ENCODE measurements at regions not wholly inside any gene's neighbourhood (a gene's known extent, or its start where the extent isn't known, plus 50 kb on each side); places are given as distances from the start of the nearest gene placed in this dataset.

DNA sequence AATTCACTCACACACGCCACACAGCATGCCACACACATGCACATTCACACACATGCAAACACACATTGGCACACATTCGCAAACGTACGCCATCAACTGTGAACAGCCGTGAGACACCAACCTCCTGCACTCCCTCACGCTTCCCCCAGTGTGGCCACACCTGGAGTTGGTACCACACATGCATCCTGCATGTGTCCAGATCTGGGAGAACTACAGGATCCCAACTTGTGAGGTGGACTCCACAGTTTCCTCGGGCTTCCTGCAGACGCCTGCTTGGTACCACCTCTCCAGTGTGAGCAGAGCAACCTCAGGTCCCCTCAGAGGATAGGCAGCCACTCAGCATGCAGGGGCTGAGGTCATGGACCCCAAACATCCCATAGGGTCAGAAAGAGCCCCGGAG, 239.0 kb downstream of the EIPR1 start:
- no peak overlapping the region for H3K4me3 ChIP-seq (ENCODE audit: low read depth, low read length)

DNA sequence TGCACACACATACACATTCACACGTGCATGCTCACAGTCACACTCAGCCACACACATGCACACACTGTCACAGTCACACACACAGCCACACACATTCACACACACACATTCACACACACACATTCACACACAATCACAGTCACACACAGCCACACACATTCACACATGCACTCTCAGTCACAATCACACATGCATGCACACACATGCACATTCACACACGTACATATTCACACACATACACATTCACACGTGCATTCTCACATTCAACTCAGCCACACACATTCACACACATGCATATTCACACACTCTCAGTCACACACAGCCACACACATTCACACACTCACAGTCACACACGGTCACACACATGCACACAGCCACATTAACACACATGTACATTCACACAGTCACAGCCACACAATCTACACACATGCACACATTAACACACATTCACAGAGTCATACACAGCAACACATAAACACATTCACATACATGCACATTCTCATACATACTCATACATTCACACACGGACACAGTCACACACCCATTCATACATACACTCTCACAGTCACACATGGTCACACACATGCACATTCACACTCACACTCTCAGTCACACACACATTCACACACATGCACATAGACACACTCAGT, 239.8 kb downstream of the EIPR1 start:
- no peak overlapping the region for H3K4me3 ChIP-seq (ENCODE audit: low read depth, low read length)

DNA sequence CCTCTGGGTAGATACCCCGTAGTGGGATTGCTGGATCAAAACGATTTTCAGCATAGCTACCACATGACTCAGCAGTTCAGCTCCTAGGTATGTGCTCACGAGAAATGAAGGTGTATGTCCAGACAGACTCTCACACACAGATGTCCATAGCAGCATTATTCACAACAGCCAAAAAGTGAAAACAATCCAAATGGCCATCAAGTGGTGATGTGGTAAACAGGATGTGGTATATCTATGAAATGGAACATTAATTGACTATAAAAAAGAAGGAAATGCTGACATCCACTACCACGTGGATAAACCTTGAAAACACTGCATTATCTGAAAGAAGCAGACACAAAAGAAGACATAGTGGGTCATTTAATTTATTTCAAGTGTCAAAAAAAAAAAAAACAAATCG, 241.9 kb downstream of the EIPR1 start:
- no peak overlapping the region for H3K4me3 ChIP-seq (ENCODE audit: low read depth, low read length)

DNA sequence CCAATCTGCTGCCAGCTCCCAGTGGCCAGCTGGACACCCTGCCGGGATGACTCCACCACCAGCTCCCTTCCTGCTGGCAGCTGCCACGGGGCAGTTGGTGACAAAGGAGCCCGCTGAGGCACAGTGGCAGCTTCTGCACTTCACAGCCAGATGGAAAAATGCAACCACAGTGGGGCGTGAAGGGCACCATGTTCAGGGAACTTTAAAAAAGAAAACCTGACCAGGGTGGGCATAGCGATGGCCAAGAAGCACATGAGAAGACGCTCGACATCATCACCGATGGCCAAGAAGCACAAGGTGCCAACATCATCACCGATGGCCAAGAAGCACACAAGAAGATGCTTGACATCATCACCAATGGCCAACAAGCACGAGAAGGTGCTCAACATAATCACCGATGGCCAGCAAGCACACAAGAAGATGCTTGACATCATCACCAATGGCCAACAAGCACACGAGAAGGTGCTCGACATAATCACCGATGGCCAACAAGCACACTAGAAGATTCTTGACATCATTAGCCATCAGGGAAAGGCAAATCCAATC, 243.5 kb downstream of the EIPR1 start:
- no peak overlapping the region for H3K4me3 ChIP-seq (ENCODE audit: low read depth, low read length)

DNA sequence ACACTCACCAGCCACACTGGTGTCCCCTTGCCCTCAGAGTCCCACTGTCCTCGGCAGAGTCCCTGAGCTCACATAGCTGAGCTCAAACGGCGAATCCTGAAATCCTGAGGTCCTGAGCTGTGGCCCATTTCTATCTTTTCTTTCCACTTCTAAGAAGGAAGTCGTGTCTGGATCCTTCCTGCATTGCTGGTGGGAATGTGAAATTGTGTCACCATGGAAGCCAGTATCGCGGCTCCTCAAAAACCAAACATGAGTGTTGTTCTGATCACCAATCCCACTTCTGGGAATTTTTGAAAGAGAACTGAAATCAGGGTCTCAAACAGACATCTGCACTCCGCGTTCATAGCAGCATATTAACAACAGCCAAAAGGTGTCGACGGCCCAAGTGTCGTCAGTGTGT, 244.7 kb downstream of the EIPR1 start:
- H3K4me3 ChIP-seq (ENCODE audit: low read depth, low read length) = no peak overlapping the region

DNA sequence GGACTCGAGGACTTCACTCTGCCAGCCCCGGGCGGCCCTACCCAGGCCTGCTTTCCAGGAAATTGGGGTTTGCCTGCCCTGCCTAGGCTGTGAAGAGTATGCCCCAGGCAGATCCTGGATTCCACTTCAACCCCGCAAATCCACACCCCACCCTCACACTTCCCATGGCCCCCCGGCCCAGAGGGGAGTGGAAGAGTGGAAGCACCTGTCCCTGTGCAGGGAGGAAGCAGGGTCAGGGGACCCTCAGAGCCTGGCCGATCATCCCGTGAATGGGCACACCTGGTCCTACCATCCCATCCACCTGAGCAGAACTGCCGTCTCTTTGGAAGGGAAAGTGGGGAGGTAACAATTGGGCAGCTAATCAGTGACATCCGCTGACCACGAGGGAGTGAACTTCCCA, 245.2 kb downstream of the EIPR1 start:
- no peak overlapping the region for H3K4me3 ChIP-seq (ENCODE audit: low read depth, low read length)

DNA sequence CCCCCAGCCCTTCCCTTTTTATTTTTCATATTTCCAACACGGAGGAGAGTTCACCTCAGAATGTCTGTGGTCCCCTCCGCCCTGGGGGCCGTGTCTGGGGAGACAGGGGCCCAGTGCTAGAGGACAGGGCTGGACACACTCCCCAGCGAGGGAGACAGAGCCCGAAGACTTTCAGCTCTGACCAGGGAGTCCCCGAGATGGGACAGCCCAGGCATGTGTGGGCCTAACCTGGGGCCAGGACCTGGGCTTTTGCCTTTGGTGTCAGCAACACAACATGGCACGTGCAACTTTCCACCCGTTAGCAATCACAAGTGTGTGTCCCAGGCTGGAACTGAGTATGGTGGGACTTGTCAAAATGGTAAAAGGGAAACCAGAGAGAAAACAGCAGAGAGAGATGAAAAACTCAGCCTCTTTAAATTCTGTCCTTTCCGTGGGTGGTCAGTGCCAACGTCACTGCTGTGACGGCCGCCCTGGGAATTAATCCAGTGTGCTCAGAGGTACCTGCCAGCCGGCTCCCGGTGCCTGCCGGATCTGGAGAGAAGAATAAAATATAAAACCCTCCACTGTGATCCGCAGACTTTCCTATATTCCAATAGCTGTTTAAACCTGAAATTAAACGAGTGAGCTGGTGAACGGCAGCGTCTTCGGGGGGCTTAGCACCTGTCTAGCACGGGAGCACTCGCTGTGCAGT, 245.8 kb downstream of the EIPR1 start:
- H3K4me3 ChIP-seq (ENCODE audit: low read depth, low read length) = no peak overlapping the region

DNA sequence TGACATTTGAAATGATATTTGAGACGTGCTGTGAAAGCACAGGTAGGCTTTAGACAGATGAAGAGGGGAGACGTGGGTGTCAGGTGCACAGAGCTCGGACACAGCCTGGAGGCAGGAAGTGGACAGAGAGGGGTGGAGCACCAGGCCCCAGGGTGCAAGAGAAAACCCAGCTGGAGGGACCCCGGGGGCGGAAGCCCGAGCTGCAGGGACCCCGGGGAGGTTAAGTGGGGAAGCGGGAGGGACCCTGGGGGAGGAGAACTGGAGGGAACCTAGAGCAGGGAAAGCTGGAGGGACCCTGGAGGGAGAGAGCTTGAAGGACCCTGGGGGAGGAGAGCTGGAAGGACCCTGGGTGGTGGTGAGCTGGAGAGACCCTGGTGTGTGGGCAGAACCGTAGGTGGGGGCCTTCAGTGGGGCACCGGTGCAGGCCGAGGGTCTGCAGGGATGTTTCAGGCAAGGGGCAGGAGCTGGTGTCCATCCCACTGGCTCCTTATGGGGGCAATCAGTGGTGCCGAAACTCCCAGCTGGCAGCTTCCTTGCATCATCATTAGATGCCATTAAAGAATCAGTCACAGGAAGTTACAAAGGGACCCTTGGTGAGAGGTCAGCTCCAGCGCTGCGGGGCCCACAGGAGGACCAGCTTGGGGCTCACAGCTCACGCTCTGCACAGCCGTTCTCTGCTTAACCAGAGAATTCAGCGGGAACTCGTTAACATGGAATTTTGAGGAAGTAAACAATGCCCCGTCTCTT, 246.6 kb downstream of the EIPR1 start:
- no peak overlapping the region for H3K4me3 ChIP-seq (ENCODE audit: low read depth, low read length)

DNA sequence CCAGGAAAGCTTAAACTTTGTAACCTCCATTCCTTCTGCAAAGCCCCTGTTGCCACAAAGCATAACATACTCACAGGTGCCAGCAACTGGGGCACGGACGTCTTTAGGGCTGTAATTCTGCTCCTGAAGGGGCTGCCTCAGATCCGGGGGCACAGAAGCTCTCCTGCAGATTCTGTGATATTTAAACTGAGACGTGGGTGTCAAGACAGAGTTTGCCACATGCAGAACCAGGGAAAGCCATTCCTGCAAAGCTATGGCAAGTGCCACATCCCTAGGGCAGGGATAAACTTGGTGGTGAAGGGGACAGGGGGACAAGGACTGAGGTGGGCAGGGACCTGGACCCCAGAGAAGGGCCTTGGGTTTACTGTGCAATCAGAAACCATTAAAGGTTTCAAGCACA, 247.2 kb downstream of the EIPR1 start:
- no peak overlapping the region for H3K4me3 ChIP-seq (ENCODE audit: low read depth, low read length)

DNA sequence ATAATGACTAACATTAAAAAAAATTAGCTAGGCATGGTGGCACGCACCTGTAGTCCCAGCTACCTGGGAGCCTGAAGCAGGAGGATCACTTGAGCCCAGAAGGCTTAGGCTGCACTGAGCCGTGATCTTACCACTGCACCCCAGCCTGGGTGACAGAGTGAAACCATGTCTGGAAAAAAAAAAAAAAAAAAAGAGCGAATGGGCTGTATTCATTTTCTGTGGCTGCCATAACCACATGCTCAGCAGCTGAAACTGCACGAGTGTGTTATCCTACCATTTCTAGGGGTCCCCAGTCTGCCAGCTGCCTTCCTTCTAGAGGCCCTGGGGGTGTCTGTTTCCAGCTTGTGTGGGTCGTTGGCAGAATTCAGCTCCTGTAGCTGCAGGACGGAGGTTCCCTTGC, 247.8 kb downstream of the EIPR1 start:
- no peak overlapping the region for H3K4me3 ChIP-seq (ENCODE audit: low read depth, low read length)

DNA sequence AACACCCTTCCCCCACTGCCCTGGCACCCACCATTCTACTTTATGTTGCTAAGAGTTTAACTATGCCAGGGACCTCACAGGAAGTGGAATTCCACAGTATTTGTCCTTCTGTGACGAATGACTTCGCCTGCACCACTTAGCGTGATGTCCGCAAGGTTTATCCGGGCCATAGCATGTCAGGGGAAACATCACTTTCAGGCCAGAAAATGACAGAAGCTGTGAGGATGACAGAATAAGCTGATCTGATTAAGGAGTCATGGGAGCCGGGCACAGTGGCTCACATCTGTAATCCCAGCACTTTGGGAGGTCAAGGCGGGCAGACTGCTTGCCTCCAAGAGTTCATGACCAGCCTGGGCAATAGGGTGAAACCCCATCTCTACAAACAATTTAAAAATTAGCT, 248.8 kb downstream of the EIPR1 start:
- no peak overlapping the region for H3K4me3 ChIP-seq (ENCODE audit: low read depth, low read length)

DNA sequence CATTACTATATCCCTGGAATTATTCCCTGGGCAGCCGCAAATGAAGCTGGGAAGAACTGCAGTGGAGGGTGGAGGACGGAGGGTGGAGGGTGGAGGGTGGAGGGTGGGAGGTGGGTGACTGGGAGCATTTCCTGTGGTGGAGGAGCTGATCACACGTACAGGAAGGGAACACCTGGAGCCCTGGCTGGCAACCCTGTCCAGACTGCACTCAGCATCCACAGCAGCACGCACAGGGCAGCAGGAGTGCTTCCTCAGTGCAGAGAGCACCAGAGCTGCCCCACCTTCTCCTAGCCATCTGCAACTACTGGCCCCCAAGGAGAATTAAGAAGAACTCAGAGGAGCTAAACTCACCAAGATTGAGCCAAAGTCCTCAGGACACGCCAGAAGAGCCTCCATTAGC, 249.9 kb downstream of the EIPR1 start:
- no peak overlapping the region for H3K4me3 ChIP-seq (ENCODE audit: low read depth, low read length)

DNA sequence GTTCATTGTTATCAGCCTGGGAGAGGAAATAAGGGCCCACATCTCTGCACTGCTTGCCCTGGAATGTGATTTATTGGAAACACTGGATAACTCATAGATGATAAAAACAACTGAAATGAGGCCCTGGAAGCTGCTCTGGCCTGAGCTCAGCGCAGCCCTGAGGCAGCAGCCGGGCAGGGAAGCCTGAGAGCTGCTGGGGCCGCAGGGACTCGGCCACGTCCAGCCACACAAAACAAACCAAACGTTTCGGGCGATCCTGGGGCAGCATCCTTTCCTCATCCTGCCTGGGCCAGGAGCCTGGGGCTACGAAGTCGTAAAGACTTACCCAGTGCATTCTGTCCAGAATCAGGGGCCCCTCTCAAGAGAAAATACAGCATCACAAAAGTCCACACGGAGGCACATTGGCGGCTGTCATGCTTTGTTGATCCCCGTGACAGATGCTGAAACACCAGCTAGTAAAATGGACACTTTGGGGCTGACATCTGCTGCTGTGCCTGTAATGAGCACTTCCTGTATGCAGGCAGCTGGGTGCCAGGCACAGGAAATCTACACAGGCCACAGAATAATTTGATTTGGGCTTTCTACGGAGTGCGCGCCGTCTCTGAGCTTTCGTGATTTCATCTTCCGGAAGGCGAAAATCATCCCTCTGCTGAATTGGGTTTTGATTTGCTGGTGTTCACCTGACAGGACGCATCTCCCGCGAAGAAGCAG, 250.6 kb downstream of the EIPR1 start:
- no peak overlapping the region for H3K4me3 ChIP-seq (ENCODE audit: low read depth, low read length)

DNA sequence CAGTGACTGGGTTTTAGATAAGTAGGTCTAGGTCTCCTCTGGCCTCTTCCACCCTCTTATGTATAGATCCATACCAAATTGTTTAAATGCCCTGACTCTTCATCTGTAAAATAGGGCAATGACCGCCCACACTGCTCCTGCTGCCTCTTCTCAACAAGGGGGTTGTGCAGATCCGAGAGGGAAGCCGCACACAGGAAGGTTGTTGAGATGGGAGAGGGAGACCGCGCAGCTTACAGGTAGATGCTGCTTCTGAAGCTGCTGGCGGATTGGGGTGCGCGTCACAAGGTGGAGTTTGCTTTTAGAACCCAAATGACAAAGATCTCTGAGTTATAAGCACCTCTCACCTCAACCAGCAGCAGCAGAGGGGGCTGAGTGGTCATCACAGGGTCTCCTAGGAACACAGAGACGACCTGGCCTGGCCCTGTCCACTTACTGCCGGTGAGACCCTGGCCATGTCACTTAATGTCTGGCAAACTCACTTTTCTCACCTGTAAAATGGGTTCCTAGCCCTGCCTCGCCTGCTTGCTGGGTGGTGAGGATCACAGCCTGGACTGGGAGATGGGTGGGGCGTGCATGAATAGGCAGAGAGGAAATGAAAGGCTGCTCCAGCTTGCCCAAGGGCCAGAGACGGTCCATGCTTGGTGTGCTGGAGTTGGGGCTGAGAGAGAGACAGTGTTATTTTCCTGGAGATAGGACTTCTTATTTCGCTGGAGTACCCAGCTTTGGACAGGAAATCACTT, 251.3 kb downstream of the EIPR1 start:
- H3K4me3 ChIP-seq (ENCODE audit: low read depth, low read length) = no peak overlapping the region

DNA sequence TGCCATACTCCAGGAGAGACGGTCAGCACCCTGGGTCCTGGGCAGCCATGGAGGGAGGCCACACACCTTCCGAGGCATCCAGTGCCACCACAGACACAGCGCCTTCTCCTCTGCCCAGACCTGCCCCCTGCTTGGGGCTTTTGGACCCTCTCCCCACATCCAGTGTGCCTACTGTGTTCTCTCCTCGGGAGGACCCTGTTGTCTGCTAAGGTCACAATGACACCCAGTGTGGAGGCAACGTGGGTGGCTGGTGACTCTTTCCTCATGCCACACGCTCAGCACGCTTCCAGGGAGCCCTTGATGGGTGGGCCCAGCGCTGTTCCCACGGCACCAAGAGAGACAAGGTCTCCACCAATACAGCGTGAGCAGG, 251.9 kb downstream of the EIPR1 start:
- no peak overlapping the region for H3K4me3 ChIP-seq (ENCODE audit: low read depth, low read length)

DNA sequence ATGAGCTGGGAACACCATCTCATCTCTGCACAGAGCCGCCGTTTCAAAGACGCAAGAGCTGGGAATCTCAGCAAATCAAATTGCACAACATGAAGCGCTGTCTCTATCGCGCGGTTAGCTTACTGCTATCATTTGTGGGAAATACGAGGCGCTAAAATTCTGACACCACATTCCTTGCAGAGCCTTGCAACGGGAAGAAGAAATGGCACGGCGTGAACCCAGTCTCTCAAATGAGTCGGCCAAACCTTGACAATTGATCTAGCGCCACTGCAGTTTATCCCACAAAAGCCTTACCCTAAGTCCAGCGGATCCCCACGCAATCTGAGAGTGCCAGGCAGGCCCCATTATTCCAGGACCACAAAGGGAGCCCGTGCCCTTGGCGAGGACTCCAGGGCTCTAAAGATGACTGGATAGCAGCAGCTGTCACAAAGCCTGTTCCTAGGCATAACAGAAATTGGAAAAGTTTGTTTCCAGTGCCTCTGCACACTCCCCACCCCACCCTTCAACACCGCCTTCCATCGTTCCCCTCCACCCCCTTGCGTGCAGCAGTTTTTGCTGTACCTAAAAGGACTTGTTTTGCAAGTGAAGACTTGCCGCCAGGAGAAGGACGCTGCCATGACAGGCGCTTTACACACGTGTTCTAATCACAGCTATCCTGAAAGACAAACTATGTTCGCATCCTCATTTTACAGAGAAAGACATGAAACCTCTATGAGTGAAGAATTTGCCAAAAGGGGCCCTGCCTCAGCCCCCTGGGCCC, 252.4 kb downstream of the EIPR1 start:
- H3K4me3 ChIP-seq (ENCODE audit: low read depth, low read length) = no peak overlapping the region

DNA sequence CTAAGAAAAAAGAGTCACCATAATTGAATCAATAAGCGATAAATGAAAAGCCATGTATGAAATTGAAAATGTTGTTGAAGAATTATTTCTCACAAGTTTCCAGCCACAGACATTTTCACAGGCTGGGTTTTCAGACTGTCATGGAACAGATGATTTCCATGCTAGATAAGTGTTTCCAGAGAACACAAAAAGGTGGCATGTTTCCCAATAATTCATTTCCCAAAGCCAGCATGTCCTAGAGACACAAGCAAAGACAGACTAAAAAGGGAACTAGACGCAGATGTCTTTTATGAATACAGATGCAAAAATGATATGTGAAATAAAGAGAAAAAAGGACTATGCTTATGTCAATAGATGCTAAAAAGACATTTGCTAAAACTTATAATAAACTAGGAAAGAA, 255.1 kb downstream of the EIPR1 start:
- no peak overlapping the region for H3K4me3 ChIP-seq (ENCODE audit: low read depth, low read length)

DNA sequence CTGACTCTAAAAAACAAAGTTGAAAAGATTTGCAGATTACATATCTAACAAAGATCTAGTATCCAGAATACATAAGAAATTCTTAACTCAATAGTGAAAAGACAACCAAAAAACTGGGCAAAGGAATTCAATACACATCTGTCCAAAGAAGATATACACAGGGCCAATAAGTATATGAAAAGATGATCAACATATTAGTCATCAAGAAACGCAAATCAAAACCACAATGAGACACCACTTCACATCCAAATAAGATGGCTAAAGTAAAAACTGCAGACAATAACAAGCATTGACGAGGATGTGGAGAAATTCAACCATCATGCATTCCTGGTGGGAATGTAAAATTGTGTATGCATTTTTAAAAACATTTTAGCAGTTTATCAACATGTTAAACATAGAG, 256.0 kb downstream of the EIPR1 start:
- no peak overlapping the region for H3K4me3 ChIP-seq (ENCODE audit: low read depth, low read length)

DNA sequence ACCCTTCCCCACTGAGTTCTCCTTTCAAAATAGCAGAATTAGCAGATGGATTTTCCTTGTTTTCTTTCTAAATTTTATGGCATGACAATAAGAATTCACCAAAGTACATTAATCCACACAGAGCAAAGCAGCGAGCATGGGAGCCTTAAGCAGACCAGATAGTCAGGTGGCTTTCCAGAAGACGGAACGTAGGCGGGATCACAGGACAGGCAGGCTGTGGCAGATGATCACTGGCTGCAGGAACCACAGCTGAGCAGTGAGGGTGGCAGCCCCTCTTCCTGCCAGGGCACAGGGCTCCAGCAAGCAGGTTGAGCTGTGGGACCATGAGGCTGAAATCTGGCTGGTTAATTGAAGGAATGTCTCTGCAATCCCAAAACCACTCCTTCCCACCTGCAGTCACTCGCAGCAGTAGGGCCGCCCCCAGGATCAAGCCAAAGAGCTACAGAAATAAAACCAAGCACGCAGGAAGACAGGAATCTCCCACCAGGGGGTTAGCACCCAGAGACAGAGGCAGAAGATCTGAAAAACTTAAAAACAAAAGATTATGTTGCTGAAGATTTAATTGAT, 259.9 kb downstream of the EIPR1 start:
- no peak overlapping the region for H3K4me3 ChIP-seq (ENCODE audit: low read depth, low read length)

DNA sequence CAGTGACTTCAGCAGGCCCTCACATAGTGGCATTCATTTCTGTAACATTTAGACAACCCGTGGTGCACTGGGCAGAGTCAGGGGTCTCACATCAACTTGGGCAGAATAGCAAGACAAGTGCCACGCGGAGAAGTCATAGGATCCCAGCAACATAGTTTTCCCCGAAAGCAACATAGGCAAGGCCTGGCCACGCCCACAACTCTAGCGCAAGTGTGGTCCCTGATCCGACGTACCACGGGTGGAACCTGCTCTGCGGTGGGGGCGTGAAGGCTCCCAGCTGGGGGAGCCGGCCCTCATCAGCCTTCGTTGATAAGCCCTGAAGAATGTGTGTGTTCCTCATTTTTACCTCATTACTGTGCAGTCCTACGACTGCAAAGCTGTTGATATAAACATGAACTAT, 261.2 kb downstream of the EIPR1 start:
- no peak overlapping the region for H3K4me3 ChIP-seq (ENCODE audit: low read depth, low read length)

Measured in iPS-11a (cell line).